GM19023 (cell line): ENCODE measurements at regions not wholly inside any gene's neighbourhood (a gene's known extent, or its start where the extent isn't known, plus 50 kb on each side); places are given as distances from the start of the nearest gene placed in this dataset.

Source experiments
- ATAC-seq: cut with Tn5 transposase; IDR thresholded peaks from one replicate; pipeline ENCODE4 v1.9.1; 2021; ENCODE audit warnings: mild to moderate bottlenecking, moderate library complexity; ENCODE audit not compliant: unreplicated experiment

DNA sequence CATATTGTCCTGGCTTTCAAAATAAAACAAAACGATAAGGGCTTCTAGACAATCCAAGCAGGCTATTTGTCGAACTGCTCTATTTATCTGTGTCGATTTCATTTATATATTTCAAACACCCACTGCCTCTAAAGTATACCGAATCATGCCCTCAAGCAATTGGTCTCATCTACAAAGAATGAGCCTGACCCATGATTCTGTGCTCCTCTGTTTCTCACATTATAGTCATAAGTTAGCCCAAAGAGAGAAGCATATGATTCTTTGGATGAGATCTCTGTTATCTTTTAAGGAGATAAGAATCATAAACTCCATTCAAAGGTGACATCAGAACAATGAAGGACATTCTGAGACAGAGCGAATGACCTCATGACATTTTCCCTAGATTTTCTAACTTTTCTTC is 191.1 kb downstream of the MAP2K6 start:
- ATAC-seq = no peak

DNA sequence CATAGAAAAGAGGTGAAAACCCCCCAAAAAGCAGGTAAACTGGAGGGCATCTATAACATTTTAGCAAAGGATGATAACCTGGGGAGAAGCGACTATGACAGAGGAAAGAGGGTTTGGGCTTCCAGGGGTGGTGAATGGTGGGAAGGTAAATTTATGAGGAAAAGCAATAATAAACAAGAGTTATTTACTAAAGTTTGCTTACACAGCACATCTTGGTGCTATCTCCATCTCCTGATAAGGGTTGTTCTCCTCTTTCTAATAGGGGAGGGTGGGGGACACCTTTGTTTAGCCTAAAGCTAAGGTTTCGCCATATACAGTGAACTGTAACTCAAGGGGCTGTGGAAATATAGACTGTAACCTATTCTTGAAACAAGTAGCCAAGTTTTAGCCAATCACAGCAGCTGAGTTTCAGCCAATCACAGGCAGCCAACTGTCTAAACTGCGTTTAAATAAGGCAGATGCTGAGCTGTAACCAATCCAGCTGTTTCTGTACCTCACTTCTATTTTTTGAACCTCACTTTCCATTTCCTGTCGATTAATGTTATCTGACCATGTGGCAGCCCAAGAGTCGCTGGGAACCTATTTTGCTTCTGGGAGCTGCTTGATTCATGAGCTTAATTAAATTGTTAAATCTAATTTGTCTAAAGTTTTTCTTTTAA is 191.8 kb downstream of the MAP2K6 start:
- ATAC-seq = no peak

DNA sequence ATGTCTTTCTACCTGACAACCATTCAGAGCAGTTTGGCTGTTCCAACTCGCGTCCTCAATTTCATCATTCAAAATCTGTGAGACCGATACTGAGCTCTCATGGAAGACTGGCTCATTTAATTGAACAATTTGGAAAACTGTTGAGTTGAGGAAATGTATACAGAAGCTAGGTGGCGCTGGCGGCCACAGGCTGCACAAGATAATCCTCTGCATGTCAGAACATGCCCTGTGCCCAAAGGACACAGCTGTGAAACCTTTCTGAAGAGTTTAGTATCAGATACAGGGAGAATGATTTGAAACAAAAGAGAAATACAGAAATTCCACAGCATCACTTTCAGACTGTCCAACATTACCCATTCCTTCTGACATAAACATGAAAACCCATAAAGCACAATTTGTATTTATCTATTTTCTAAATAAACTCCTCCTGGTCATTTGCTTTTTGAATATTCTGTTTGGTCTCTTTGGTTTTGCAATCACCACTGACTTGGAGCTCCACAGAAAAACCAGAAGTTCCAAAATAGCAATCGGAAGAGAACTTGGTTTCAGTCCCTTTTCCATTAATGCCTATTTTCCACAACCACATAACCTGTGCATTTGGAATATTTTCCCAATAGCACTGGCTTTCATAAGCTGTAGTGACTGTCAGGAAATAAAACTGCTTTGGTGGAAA is 192.8 kb downstream of the MAP2K6 start:
- peak; percentile 87 for ATAC-seq

DNA sequence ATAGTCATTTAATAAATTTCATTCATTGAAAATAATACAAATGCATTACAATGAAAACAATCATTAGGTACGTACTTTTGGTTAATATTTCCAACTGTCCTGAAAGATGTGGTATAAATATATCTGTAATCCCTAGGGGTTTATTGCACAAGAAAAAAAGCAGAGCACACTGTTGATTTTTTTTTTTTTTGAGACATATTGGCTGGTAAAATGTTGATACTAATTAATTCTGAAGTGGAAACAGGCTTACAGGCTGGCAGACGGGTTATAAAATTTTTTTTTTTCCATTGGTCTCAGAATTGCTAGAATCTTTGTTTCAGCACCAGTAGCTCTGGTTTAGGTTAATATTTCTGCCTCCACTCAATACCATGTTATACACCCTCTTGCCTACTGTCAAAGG is 193.6 kb downstream of the MAP2K6 start:
- no peak for ATAC-seq

DNA sequence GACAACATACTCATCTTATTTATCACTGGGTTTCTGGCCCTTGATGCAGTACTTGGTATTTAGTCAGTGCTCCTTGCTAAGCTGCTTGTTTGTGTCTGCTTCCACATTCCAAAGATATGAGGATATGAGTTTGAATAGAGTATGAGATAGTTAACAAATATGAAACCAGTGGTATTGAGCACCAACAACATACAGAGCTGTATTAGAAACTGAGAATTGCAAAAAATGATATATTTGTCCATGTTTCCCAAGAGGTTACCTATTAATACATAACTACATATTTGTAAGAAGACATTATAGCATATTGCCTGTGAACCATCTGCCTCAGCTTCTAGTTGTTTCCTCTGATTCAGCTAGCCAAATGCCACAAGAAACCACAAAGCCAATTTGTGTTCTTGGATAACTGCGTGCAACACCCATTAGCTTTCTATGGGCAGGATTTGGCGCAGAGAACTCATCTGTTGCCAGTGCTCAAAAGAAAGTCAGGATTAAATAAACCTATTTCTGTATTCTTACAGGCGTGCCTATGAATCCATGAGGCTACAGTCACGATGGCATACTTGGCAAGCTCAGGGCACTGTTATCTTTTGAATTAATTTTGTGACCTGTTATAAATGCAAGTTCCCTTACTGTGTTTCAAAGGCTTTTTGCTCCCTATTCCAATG is 194.4 kb downstream of the MAP2K6 start:
- no peak for ATAC-seq

DNA sequence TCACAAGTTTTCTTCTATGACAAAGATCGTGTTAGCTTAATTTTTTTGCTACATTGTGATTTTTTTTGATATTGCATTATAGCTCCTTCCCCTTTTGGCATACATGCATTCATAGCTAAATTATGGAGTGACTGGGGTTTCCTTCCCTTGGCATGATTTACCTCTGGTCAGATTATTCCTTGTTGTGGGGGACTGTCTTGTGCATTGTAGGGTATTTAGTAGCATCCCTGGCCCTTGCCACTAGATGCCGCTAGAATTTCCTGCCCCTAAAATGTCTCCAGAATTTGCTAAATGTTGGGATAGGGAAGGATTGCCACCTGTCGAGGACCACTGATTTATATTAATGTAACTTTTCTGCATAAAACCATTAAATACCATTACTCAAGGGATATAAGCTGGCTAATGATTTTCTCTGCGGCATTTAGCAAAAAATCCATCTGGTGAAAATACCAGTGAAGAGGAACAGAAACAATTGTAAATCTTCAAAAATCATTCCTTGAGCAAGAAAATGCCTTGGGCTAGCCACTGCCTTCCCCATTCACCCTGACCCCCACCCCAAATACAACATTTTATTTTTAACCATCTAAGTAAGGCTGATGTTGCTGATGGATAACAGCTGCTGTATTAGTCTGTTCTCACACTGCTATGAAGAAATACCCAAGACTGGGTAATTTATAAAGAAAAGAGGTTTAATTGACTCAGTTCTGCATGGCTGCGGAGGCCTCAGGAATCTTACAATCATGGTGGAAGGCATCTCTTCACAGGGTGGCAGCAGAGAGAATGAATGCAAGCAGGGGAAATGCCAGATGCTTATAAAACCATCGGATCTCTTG is 195.2 kb downstream of the MAP2K6 start:
- no peak for ATAC-seq

DNA sequence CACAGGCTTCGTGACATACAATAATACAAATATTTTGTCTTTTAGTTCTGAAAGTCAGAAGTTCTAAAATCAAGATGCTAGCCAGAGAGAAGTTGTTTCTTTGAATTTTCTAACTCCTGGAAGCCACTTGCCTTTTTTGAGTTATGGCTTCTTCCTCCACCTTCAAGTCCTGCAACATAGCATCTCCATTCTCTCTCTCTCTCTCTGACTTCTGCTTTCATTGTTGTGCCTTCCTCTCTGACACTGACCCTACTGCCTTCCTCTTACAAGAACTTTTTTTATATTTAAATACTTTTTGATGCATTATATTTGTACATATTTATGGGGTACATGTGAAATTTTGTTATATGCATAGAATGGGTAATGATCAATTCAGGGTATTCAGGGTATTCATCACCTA is 205.9 kb downstream of the MAP2K6 start:
- no peak for ATAC-seq

DNA sequence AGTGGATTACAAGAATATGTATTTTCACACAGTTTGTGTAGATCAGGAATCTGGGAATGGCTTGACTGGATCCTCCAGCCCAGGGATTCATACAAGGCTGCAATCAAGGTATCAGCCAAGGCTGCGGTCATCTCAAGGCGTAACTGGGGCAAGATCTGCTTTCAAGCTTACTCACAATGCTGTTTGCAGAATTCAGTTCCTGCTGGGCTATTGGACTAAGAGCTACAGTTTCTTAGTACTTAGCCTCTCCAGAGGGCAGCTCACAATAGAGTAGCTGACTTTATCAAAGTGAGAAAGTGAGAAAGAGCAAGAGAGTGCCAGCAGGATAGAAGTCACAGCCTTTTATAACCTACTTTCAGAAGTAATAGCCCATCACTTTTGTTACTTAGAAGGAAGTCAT is 211.0 kb downstream of the MAP2K6 start:
- ATAC-seq = no peak

DNA sequence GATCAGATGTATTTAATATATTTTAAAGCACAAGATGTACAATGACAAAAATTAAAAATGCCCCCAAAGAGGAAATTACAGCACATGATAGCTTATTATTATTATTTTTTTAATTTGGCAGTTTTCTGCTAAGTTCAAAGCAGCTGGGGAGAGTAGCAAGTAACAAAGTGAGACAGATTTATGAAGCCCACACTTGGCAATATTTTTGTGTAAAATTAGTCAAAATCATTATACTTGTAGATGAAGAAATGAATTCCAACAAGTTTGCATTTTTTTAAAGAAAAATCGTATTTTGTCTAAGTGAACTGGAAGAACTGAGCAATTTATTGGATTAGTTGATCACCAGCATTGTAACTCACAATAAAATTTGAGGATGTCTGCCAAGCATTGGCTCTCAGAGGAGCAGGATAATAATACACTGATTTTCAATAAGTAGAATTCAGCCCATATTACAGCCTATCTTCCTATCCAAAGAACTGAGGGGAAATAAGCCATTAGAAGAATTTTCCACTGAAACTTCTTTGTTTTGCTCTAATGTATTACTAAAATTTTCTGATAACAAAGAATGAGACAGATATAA is 215.6 kb downstream of the MAP2K6 start:
- ATAC-seq = no peak

DNA sequence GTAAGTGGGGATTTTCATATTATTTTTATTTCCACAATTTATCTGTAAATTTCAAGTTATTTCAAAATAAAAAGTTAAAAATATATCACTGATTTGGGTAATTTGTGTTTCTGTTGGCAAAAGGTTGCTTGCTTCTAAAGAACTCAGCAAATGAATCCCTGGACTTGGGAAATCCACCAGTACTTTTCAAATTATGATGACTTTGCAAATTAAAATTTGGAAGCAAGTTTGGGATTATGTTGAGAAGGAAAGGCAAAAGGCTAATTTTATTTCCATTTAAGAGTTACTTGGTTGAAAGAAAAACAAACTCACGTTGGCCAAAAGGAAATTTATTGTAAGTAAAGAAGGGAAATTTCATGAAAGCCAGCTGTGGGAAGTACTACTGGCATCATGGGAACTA is 220.3 kb downstream of the MAP2K6 start:
- no peak for ATAC-seq

DNA sequence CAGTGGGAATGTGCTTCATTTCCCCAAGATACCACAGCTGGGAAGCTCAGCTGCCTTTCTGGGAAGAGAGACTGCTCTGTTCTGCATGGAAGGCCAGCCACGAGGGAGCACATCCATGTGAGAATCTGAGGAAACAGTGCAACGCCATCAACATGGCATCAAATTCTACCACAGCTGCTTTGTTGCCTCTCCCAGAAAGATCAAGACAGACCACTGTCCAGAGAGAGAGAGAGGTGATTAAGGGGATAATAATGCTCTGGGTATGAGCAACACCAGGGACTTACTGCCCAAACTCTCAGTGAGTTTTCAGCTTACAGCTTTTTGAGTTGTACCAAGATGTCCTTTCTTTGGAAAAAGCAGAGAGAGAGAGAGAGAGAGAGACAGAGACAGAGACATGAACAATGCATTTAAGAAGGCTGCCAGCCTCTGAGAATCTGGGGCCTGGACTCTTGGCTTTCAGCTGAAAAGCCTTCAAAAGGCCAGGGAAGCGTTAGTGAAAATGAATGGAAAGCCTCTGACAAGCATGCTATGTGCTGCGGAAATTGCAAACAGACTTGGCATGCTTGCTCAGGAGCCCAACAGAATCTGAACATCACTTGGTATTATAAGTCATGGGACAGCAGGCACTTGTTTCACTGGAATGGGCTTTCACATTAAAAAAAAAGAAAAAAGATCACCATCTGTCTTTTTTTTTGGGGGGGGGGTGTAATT is 223.1 kb downstream of the MAP2K6 start:
- no peak for ATAC-seq

DNA sequence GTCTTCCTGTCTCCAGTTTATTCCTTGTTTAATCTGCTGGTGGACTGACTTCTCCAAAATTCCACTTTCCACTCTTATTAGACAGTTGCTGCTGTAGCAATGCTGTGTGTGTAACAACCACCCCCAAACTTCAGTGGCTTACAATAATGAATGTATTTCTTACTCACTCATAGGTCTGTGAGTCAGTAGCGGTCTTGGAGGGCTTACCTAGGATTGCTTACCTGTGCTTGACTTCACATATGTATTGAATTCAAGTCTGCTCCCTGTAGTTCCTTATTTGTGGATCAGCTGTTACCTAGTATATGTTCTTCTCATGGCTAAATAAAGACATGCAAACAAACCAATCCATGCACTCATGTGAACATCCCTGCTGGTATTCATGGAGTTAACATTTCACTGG is 224.6 kb downstream of the MAP2K6 start:
- no peak for ATAC-seq

DNA sequence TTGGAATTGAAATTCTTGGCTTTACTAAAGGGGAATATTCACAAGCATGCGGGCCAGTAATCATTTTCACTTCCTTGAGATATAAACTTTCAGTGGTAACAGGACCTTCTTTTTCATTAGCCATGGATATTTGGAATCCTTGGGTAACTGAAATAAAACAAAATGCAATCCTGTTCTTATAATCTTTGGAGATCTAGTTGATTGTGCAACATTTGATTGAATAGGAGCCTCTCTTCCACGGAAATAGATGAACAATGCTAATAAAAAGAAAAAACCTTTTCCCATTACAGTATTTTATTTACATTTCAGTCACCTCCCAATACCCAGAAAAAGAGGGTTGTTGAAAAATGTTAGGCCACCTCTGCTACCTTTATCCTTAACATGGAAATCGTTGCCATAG is 225.6 kb downstream of the MAP2K6 start:
- no peak for ATAC-seq

DNA sequence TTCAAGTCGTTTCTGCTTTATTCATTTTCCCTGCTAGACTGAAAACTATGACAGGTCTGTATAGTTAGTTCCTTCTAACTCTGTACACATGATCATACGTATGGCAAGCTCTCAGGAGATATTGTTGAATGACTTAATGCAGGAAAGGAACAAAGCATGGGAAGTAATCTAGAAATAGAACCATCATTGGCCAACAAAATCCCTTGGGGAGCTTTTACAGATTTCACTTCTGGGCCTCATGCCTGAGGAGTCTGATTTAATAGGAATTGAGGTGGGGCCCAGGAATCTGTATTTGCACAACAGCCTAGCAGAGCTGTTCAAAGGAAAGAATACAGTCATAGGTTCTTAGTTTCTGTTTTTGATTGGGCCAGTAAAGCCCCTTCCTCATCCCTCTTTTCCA is 229.2 kb downstream of the MAP2K6 start:
- no peak for ATAC-seq

DNA sequence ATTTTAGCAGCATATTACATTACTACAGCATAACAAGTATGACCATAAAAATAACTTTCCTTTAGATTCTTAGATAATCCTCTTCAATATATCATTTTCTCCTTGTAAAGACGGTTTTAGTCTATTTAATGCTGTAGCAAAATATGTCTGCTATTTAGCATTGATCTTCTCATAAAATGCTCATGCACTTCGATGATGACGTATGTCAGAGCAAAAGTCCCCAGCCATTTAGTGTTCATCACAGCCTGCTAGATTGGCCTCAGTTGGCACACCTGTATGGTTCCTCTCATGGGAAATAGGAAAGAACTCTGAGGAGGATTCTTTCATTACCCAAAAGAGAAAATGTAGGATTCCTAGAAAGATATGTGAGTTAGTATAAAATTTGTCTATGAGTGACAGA is 232.2 kb downstream of the MAP2K6 start:
- no peak for ATAC-seq

DNA sequence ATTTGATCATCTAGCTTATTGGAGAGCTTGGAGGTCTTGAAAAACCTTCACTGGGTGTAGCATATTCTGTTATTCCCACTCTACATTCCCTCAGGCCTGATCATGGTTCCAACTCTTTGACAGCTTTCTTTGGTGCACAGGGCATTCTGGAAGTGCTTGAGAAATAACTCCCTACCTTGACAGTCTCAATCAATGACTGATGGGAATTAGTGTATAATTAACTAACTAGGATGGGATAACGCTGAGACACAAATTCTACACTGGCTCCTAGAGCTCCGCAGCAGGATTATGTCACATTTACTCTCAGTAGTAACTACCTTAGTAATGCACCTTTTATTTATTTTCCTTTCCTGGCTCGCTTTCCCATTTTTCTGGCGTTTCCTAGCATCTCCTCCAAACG is 236.4 kb downstream of the MAP2K6 start:
- ATAC-seq = no peak

DNA sequence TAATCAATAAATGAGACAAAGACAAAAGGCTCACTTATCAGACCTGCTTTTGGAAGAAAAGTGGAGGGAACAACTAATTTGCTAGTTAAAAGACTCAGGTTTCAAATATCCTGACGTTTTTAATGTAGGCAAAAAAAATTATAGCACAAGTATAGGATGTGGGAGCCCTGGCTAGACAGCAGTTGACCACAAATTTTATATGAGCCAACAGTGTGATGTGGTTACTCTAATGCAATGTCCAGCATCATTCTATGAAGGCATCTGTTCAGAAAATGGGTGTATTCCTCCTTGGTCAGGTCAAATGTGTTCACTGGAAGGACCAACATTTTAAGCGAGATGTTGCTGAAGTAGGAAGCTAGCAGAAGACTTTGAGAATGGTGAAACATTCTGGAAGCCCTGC is 237.4 kb downstream of the MAP2K6 start:
- ATAC-seq = no peak

DNA sequence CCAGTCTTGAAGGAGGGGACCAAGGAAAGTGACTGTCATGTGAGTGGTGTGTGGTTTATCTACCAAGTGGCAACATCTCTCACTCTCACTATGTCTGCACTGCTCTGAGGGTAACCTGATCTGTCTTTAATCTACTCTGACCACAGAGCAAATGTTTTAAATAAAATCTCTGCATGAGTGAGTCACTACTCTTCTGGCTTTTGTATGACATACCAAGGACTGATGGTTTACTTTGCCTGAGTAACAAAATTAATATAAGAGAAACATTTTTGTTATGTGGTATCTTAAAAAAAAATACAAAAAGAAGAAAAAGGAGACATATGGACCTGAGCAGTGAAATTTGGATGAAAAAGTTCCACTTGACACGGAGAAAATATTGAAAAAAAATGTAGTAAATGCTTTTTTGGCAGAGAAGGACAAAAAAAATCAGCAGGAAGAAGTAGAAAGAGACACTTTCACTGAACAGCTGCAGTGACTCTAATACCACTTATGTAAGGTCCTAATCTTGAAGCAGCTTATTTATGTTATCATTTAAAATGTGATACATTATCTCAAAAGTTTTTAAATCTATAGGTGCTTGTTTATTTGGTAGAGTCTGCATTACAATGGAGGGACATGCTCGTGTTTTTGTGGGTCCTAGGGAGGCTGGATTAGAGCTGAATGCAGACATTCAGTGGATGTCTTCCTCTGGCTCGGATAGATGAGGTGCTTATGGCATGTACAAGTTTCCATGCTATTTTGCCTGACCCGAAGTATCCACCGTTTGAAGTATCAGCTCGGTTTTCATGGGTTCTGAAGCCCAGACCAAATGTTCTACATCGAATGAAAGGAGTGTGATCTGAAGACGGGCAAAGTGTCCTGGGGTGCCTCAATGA is 240.7 kb downstream of the MAP2K6 start:
- no peak for ATAC-seq

DNA sequence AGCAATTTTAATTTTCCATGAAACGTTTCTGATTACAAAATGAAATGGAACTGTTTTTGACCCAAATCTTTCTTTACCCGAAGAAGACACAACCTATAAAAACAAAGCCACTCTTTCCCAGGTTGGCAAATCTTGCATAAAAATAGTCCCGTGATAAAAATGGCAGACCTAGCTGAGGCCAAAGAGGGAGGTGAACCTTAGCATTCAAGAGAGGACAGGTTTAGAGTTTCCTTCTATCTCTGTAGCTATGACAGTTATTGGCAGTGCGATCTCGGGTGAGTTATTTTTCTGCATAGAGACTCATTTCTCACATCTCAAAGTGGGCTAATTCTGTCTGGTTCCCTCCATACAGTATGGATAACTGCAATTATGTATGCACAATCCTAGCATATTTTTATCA is 241.4 kb downstream of the MAP2K6 start:
- ATAC-seq = no peak
